Kidney (tissue), 13 donors: ENCODE measurements at regions not wholly inside any gene's neighbourhood (a gene's known extent, or its start where the extent isn't known, plus 50 kb on each side); places are given as distances from the start of the nearest gene placed in this dataset.

Experiments
- DNase-seq, 5 donors: peaks; one replicate each; pipeline ENCODE4 v3.0.0-alpha.2; 2013 to 2020
- FAIRE-seq: peaks from 2 replicates; lab custom pipeline; 2012; peaks lifted over from hg19 to GRCh38; lab: Jason Lieb, UNC
- H3K27ac ChIP-seq, 2 donors: one replicate each; pipeline ENCODE4 v1.7.0; 2013; ENCODE audit warnings: low read depth in 2 of 2, low read length in 2 of 2, inconsistent platforms in 1 of 2
- H3K27me3 ChIP-seq: one replicate; pipeline ENCODE4 v1.7.1; 2013; ENCODE audit warnings: low read length, inconsistent platforms; ENCODE audit not compliant: control insufficient read depth, insufficient read depth
- H3K36me3 ChIP-seq, 3 donors: one replicate each; pipeline versions ENCODE4 v1.7.0 to v1.7.1; 2013; ENCODE audit warnings: low read length in 3 of 3, control low read depth in 1 of 3, inconsistent platforms in 1 of 3; ENCODE audit not compliant: insufficient read depth in 3 of 3, control insufficient read depth in 2 of 3
- H3K4me1 ChIP-seq, 3 donors: one replicate each; pipeline versions ENCODE4 v1.7.0 to v1.7.1; 2013; ENCODE audit warnings: low read length in 3 of 3, inconsistent platforms in 1 of 3, low read depth in 1 of 3; ENCODE audit not compliant: control insufficient read depth in 2 of 3, insufficient read depth in 2 of 3
- H3K4me3 ChIP-seq, 3 donors: one replicate each; pipeline versions ENCODE4 v1.7.0 to v1.8.1; 2013; ENCODE audit warnings: low read length in 3 of 3, control low read depth in 1 of 3, inconsistent platforms in 1 of 3
- H3K9ac ChIP-seq, 3 donors: one replicate each; pipeline versions ENCODE4 v1.7.0 to v1.7.1; 2013; ENCODE audit warnings: low read length in 3 of 3, control low read depth in 1 of 3, inconsistent platforms in 1 of 3
- H3K9me3 ChIP-seq, 3 donors: one replicate each; pipeline versions ENCODE4 v1.7.0 to v1.7.1; 2013; ENCODE audit warnings: low read length in 3 of 3, control low read depth in 1 of 3, inconsistent platforms in 1 of 3; ENCODE audit not compliant: control insufficient read depth in 2 of 3, insufficient read depth in 1 of 3
- intact Hi-C: fragments of 100-400 bp; cut with DNase I; formaldehyde crosslinking; loops from one replicate; pipeline ENCODE4 v1.11.1; 2022
- TF ChIP-seq, protein P1 (sequence below): IDR thresholded peaks from 3 replicates; pipeline ENCODE4 v1.5.1; 2012; ENCODE audit warnings: mild to moderate bottlenecking, moderate library complexity, borderline replicate concordance; ENCODE audit not compliant: insufficient read depth; ENCODE audit errors: extremely low read depth
- donor health status: control.
- donor health status: control.
- donor health status: control.
- donor health status: control.
- donor health status: control.
- donor health status: DM: yes; HTN: yes; CAD: no.
- donor health status: Normal renal cell carcinoma (clear cell type).

DNA sequence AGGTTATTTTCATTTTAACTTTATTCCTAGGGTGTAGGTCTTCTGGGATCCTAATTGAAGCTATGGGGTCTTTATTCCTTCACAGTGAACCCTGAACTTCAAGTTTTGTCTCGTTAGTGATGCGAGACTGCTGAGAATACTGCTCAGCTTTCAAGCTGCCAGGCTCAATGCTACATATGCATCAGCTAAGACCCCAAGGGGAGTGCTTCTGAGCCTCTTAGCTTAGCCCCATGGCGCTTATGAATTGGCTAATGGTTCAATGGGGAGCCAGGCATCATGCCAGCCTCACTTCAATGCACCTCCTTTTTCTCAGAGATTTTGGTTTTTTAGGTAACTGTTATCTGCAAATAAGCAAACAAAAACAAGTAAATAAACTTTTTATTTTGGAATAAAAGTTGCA lies 94.1 kb upstream of the SIAH1 start:
- DNase-seq (no peak), FAIRE-seq (no peak)
- TF ChIP-seq, protein P1, sequence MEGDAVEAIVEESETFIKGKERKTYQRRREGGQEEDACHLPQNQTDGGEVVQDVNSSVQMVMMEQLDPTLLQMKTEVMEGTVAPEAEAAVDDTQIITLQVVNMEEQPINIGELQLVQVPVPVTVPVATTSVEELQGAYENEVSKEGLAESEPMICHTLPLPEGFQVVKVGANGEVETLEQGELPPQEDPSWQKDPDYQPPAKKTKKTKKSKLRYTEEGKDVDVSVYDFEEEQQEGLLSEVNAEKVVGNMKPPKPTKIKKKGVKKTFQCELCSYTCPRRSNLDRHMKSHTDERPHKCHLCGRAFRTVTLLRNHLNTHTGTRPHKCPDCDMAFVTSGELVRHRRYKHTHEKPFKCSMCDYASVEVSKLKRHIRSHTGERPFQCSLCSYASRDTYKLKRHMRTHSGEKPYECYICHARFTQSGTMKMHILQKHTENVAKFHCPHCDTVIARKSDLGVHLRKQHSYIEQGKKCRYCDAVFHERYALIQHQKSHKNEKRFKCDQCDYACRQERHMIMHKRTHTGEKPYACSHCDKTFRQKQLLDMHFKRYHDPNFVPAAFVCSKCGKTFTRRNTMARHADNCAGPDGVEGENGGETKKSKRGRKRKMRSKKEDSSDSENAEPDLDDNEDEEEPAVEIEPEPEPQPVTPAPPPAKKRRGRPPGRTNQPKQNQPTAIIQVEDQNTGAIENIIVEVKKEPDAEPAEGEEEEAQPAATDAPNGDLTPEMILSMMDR: no peak
- Histone ChIP-seq H3K36me3 (no peaks in the 10 kb centered on the region), H3K4me3 (no peak overlapping the region), H3K27ac (no peak overlapping the region), H3K4me1 (no peaks in the 10 kb centered on the region), H3K27me3 (no peaks in the 10 kb centered on the region), H3K9ac (no peak overlapping the region), H3K9me3 (no peaks in the 10 kb centered on the region)
- intact Hi-C loops: no loop called here

- no peaks in the 10 kb centered on the region for H3K4me1 ChIP-seq
- H3K4me3 ChIP-seq: no peak overlapping the region
- no peaks in the 10 kb centered on the region for H3K9me3 ChIP-seq
- no peaks in the 10 kb centered on the region for H3K27me3 ChIP-seq
- H3K36me3 ChIP-seq: no peaks in the 10 kb centered on the region
- intact Hi-C loops: no loop called here
- TF ChIP-seq, protein P1: no peak
- no peak for FAIRE-seq
- H3K9ac ChIP-seq: no peak overlapping the region
- DNase-seq: peak in 1 of 5 donors; percentile 12
- H3K27ac ChIP-seq: no peak overlapping the region
Measured at GRCh38 chr16:48478393-48478792, 93.2 kb upstream of the SIAH1 start.

DNA sequence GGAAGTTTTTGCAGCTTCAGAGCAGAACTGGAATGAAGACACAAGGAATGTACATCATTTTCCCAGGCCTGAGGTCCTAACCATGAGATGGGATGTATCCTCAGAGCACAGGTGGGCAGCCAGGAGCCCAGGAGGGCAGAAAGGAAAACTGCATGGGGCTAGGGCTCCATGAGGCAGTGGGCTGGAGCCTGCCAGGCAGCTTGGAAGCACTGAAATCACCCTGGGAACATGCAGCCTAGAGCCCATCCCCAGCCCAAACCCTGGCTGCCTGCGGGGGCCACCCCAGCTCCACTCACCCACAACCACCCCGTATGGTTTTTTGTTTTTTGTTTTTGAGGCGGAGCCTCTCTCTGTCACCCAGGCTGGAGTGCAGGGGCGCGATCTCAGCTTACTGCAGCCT lies 86.2 kb upstream of the SIAH1 start:
- DNase-seq: no peak
- FAIRE-seq: no peak

More for the DNA sequence above, 86.2 kb upstream of the SIAH1 start:
- H3K4me1 ChIP-seq: no peaks in the 10 kb centered on the region
- H3K27ac ChIP-seq: no peak overlapping the region
- H3K36me3 ChIP-seq: no peaks in the 10 kb centered on the region
- TF ChIP-seq, protein P1: no peak
- intact Hi-C loops: no loop called here
- H3K9me3 ChIP-seq: no peaks in the 10 kb centered on the region
- no peak overlapping the region for H3K4me3 ChIP-seq
- no peak overlapping the region for H3K9ac ChIP-seq
- H3K27me3 ChIP-seq: no peaks in the 10 kb centered on the region
